ENCODE measurements at regions not wholly inside any gene's neighbourhood (a gene's known extent, or its start where the extent isn't known, plus 50 kb on each side); places are given as distances from the start of the nearest gene placed in this dataset.

GRCh38 chr11:27839226-27839913, 139.1 kb upstream of the BDNF start:
- peak; percentile 49 to 54 for TF ChIP-seq CTCF (conservative IDR thresholded peaks at IDR 0.05 in 1 of 2, IDR thresholded peaks at IDR 0.05 in 1 of 2; ENCODE audit: extremely low read depth in 1 of 2, insufficient read depth in 1 of 2, low read depth in 1 of 2, low read length in 2 of 2)
- TF ChIP-seq EZH2 (IDR thresholded peaks at IDR 0.05; ENCODE audit: borderline replicate concordance, low read length), result no peak
